ENCODE measurements at regions not wholly inside any gene's neighbourhood (a gene's known extent, or its start where the extent isn't known, plus 50 kb on each side); places are given as distances from the start of the nearest gene placed in this dataset.

- no peak for TF ChIP-seq POLR2A (IDR thresholded peaks at IDR 0.05; ENCODE audit: low read length)
- TF ChIP-seq KDM1A (IDR thresholded peaks at IDR 0.05; ENCODE audit: low read depth) = no peak
- TF ChIP-seq EP300 (IDR thresholded peaks at IDR 0.05) = no peak
- TF ChIP-seq CTCF (IDR thresholded peaks at IDR 0.05) = no peak
- no peak for TF ChIP-seq MAFK (IDR thresholded peaks at IDR 0.05; ENCODE audit: partially characterized antibody)
- no peak for TF ChIP-seq ZC3H11A (IDR thresholded peaks at IDR 0.05)
- no peak for TF ChIP-seq RFX5 (IDR thresholded peaks at IDR 0.05)
- no peak for TF ChIP-seq POLR2AphosphoS2 (conservative IDR thresholded peaks at IDR 0.05; ENCODE audit: low read length)
- TF ChIP-seq RNF2 (IDR thresholded peaks at IDR 0.05; ENCODE audit: borderline replicate concordance, low read depth) = no peak
- TF ChIP-seq HDAC2 (IDR thresholded peaks at IDR 0.05) = no peak
Measured at GRCh38 chr21:35421221-35421620, 372.1 kb upstream of the RUNX1 start.

Data from A549 (cell line).